Neural cell (in vitro differentiated cells): ENCODE measurements at regions not wholly inside any gene's neighbourhood (a gene's known extent, or its start where the extent isn't known, plus 50 kb on each side); places are given as distances from the start of the nearest gene placed in this dataset.

ENCODE experiments used
- H2AFZ ChIP-seq: fragments of 200-600, 300-800 bp; sonication (generic), shearing (Covaris generic); 2 replicates; pipeline ENCODE4 v1.6.0; 2014; ENCODE audit warnings: low read depth, mild to moderate bottlenecking, antibody characterized with exemption, low read length, moderate library complexity
- H3F3A ChIP-seq: fragments of 200-600 bp; shearing (Covaris generic); 2 replicates; pipeline ENCODE4 v1.6.1; 2016; ENCODE audit warnings: mild to moderate bottlenecking, moderate library complexity, mixed read lengths, antibody characterized with exemption, low read length; ENCODE audit not compliant: insufficient read depth, poor library complexity, severe bottlenecking
- H3K27ac ChIP-seq: fragments of 200-600, 300-800 bp; sonication (generic), shearing (Covaris generic); 2 replicates; pipeline ENCODE4 v1.5.1; 2014; ENCODE audit warnings: mild to moderate bottlenecking, low read length, moderate library complexity
- H3K27me3 ChIP-seq: fragments of 300-800, 200-600 bp; sonication (generic), shearing (Covaris generic); 2 replicates; pipeline ENCODE4 v1.6.0; 2014; ENCODE audit warnings: mild to moderate bottlenecking, low read depth, low read length, moderate library complexity; ENCODE audit not compliant: insufficient read depth
- H3K36me3 ChIP-seq: fragments of 300-800, 200-600 bp; sonication (generic), shearing (Covaris generic); 2 replicates; pipeline ENCODE4 v1.5.1; 2014; ENCODE audit warnings: mild to moderate bottlenecking, antibody characterized with exemption, low read length, moderate library complexity; ENCODE audit not compliant: insufficient read depth
- H3K4me2 ChIP-seq: fragments of 300-800, 200-600 bp; sonication (generic), shearing (Covaris generic); 2 replicates; pipeline ENCODE4 v1.6.0; 2014; ENCODE audit warnings: mild to moderate bottlenecking, low read length
- H3K4me3 ChIP-seq: fragments of 300-800, 200-600 bp; sonication (generic), shearing (Covaris generic); 2 replicates; pipeline ENCODE4 v1.5.1; 2014; ENCODE audit warnings: mild to moderate bottlenecking, low read length, moderate library complexity
- H3K79me2 ChIP-seq: fragments of 200-600 bp; shearing (Covaris generic); replicated peaks from 2 replicates; pipeline ENCODE4 v1.6.0; 2014; ENCODE audit warnings: mild to moderate bottlenecking, low read length, moderate library complexity; ENCODE audit not compliant: insufficient read depth
- H3K9ac ChIP-seq: fragments of 300-800, 200-600 bp; sonication (generic), shearing (Covaris generic); 2 replicates; pipeline ENCODE4 v1.6.1; 2016; ENCODE audit warnings: mild to moderate bottlenecking, low read length, mixed read lengths
- H3K9me2 ChIP-seq: fragments of 200-600 bp; shearing (Covaris generic); 2 replicates; pipeline ENCODE4 v1.6.1; 2016; ENCODE audit warnings: mild to moderate bottlenecking, low read length, mixed read lengths; ENCODE audit not compliant: insufficient read depth
- H3K9me3 ChIP-seq: fragments of 200-600, 300-800 bp; sonication (generic), shearing (Covaris generic); 2 replicates; pipeline ENCODE4 v1.6.1; 2016; ENCODE audit warnings: mild to moderate bottlenecking, mixed run types, low read length, moderate library complexity, mixed read lengths
- H4K20me1 ChIP-seq: fragments of 200-600 bp; shearing (Covaris generic); 2 replicates; pipeline ENCODE4 v1.6.1; 2016; ENCODE audit warnings: mild to moderate bottlenecking, mixed run types; ENCODE audit not compliant: insufficient read depth
- EP300 ChIP-seq: fragments of 450-650 bp; conservative IDR thresholded peaks from 2 replicates; pipeline ENCODE4 v1.6.1; 2014; ENCODE audit warnings: antibody characterized with exemption, mild to moderate bottlenecking, moderate library complexity; ENCODE audit not compliant: poor library complexity, severe bottlenecking
- EZH2 ChIP-seq: fragments of 200-600, 300-800 bp; shearing (Covaris generic), sonication (generic); IDR thresholded peaks from 2 replicates; pipeline ENCODE4 v1.6.1; 2014; ENCODE audit warnings: antibody characterized with exemption, low read length, borderline replicate concordance, mild to moderate bottlenecking; ENCODE audit not compliant: insufficient read depth, poor library complexity, severe bottlenecking
- MXI1 ChIP-seq: fragments of 450-650 bp; conservative IDR thresholded peaks from 2 replicates; pipeline ENCODE4 v1.6.1; 2014; ENCODE audit warnings: antibody characterized with exemption, mild to moderate bottlenecking; ENCODE audit not compliant: poor library complexity, severe bottlenecking
- POLR2AphosphoS5 ChIP-seq: IDR thresholded peaks from 2 replicates; pipeline ENCODE4 v1.6.1; 2012
- RAD21 ChIP-seq: fragments of 450-650 bp; conservative IDR thresholded peaks from 2 replicates; pipeline ENCODE4 v1.6.1; 2014; ENCODE audit warnings: antibody characterized with exemption, mild to moderate bottlenecking, moderate library complexity
- SMC3 ChIP-seq: fragments of 450-650 bp; conservative IDR thresholded peaks from 2 replicates; pipeline ENCODE4 v1.6.1; 2014; ENCODE audit warnings: antibody characterized with exemption, mild to moderate bottlenecking, moderate library complexity; ENCODE audit not compliant: poor library complexity
- TAF1 ChIP-seq: IDR thresholded peaks from 2 replicates; pipeline ENCODE4 v1.6.1; 2012; ENCODE audit warnings: low read depth
- TF ChIP-seq, protein P1 (sequence below): IDR thresholded peaks from 2 replicates; pipeline ENCODE4 v1.6.1; 2012; ENCODE audit warnings: borderline replicate concordance
- TF ChIP-seq, protein P2 (sequence below): fragments of 450-650 bp; IDR thresholded peaks from 2 replicates; pipeline ENCODE4 v1.5.1; 2014; ENCODE audit warnings: antibody characterized with exemption, mild to moderate bottlenecking, moderate library complexity; ENCODE audit not compliant: poor library complexity, severe bottlenecking

DNA sequence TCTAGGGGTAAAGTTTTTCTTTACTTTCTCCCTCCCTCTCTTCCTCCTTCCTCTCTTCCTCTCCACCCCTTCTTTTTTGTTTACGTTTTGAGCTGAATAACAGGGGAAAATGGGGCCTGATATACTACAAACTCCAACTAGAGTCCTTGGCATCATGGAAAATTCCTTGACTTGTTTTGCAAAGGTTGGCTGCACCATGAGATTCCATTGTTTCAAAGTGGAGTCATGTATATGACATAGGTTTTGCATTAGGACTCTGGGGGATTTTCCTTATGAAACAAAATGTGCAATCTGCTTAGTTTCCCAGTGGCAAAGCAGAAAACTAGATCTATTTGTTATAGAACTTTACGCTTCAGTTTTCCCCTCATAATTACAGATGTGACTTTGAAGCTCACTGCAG lies 233.5 kb upstream of the PGRMC2 start:
- no peaks in the 10 kb centered on the region for H3K27me3 ChIP-seq
- no peaks in the 10 kb centered on the region for H4K20me1 ChIP-seq
- no peaks in the 10 kb centered on the region for H3K36me3 ChIP-seq
- H3K9me2 ChIP-seq, result no peaks in the 10 kb centered on the region
- no peak overlapping the region for H3K9ac ChIP-seq
- H3F3A ChIP-seq, result no peaks in the 10 kb centered on the region
- no peaks in the 10 kb centered on the region for H3K9me3 ChIP-seq
- no peak overlapping the region for H2AFZ ChIP-seq
- no peak overlapping the region for H3K4me3 ChIP-seq
- H3K79me2 ChIP-seq, result no peaks in the 10 kb centered on the region
- no peak for TF ChIP-seq EZH2
- no peak for TF ChIP-seq EP300
- TF ChIP-seq MXI1, result no peak
- no peak for TF ChIP-seq POLR2AphosphoS5
- no peak for TF ChIP-seq TAF1
- TF ChIP-seq, protein P1, sequence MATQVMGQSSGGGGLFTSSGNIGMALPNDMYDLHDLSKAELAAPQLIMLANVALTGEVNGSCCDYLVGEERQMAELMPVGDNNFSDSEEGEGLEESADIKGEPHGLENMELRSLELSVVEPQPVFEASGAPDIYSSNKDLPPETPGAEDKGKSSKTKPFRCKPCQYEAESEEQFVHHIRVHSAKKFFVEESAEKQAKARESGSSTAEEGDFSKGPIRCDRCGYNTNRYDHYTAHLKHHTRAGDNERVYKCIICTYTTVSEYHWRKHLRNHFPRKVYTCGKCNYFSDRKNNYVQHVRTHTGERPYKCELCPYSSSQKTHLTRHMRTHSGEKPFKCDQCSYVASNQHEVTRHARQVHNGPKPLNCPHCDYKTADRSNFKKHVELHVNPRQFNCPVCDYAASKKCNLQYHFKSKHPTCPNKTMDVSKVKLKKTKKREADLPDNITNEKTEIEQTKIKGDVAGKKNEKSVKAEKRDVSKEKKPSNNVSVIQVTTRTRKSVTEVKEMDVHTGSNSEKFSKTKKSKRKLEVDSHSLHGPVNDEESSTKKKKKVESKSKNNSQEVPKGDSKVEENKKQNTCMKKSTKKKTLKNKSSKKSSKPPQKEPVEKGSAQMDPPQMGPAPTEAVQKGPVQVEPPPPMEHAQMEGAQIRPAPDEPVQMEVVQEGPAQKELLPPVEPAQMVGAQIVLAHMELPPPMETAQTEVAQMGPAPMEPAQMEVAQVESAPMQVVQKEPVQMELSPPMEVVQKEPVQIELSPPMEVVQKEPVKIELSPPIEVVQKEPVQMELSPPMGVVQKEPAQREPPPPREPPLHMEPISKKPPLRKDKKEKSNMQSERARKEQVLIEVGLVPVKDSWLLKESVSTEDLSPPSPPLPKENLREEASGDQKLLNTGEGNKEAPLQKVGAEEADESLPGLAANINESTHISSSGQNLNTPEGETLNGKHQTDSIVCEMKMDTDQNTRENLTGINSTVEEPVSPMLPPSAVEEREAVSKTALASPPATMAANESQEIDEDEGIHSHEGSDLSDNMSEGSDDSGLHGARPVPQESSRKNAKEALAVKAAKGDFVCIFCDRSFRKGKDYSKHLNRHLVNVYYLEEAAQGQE, result no peak
- TF ChIP-seq RAD21, result no peak
- TF ChIP-seq SMC3, result no peak
- TF ChIP-seq, protein P2, sequence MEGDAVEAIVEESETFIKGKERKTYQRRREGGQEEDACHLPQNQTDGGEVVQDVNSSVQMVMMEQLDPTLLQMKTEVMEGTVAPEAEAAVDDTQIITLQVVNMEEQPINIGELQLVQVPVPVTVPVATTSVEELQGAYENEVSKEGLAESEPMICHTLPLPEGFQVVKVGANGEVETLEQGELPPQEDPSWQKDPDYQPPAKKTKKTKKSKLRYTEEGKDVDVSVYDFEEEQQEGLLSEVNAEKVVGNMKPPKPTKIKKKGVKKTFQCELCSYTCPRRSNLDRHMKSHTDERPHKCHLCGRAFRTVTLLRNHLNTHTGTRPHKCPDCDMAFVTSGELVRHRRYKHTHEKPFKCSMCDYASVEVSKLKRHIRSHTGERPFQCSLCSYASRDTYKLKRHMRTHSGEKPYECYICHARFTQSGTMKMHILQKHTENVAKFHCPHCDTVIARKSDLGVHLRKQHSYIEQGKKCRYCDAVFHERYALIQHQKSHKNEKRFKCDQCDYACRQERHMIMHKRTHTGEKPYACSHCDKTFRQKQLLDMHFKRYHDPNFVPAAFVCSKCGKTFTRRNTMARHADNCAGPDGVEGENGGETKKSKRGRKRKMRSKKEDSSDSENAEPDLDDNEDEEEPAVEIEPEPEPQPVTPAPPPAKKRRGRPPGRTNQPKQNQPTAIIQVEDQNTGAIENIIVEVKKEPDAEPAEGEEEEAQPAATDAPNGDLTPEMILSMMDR, result no peak
- H3K4me2 ChIP-seq, result no peak overlapping the region
- H3K27ac ChIP-seq, result no peak overlapping the region

DNA sequence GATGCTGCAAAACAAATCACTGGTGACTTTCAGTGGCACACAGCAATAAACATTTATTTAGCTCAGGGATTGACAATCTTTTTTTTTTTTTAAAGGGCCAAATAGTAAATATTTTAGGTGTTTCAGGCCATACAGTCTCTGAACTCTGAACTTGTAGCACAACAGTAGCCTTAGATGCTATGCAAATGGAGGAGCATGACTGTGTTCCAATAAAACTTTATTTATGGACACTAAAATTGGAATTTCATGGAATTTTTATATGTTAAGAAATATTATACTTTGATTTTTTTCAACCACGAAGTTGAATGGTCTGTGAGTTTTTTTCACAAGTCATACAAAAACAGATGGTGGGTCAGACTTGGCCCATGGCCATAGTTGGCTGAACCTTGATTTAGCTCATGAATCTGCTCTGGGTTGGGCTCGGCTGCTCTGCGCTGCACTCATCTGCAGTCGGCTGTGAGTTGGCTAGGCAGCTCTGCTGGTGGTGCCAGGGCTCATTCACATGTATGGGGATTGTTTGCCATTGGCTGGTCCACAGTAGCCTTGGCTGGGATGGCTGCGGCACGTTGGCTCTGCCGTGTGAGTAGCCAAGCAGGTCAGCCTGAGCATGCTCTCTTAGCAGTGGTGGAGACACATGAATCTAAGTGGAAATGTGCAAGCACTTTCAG lies 231.7 kb upstream of the PGRMC2 start:
- H3K9me3 ChIP-seq, result no peaks in the 10 kb centered on the region
- H4K20me1 ChIP-seq, result no peaks in the 10 kb centered on the region
- no peaks in the 10 kb centered on the region for H3K79me2 ChIP-seq
- no peak overlapping the region for H3K4me3 ChIP-seq
- no peak overlapping the region for H2AFZ ChIP-seq
- H3K9ac ChIP-seq, result no peak overlapping the region
- H3K9me2 ChIP-seq, result no peaks in the 10 kb centered on the region
- H3F3A ChIP-seq, result no peaks in the 10 kb centered on the region
- no peaks in the 10 kb centered on the region for H3K27me3 ChIP-seq
- H3K36me3 ChIP-seq, result no peaks in the 10 kb centered on the region
- TF ChIP-seq POLR2AphosphoS5 (no peak), RAD21 (no peak), EP300 (no peak), SMC3 (no peak), EZH2 (no peak), TAF1 (no peak), MXI1 (no peak)
- TF ChIP-seq, protein P2, result no peak
- TF ChIP-seq, protein P1, result no peak
- H3K4me2 ChIP-seq, result no peak overlapping the region
- H3K27ac ChIP-seq, result no peak overlapping the region
